Astrocyte (in vitro differentiated cells and primary cell): ENCODE measurements at regions not wholly inside any gene's neighbourhood (a gene's known extent, or its start where the extent isn't known, plus 50 kb on each side); places are given as distances from the start of the nearest gene placed in this dataset.

Experiments
- EZH2 ChIP-seq: IDR thresholded peaks from 2 replicates; pipeline ENCODE4 v1.6.1; 2012; ENCODE audit warnings: mild to moderate bottlenecking, low read length, inconsistent platforms; ENCODE audit not compliant: insufficient read depth
- TF ChIP-seq, protein P1 (sequence below): IDR thresholded peaks from 2 replicates; pipeline ENCODE4 v1.5.1; 2011; ENCODE audit warnings: low read depth, mild to moderate bottlenecking, inconsistent platforms, low read length, moderate library complexity; ENCODE audit not compliant: insufficient read depth

DNA sequence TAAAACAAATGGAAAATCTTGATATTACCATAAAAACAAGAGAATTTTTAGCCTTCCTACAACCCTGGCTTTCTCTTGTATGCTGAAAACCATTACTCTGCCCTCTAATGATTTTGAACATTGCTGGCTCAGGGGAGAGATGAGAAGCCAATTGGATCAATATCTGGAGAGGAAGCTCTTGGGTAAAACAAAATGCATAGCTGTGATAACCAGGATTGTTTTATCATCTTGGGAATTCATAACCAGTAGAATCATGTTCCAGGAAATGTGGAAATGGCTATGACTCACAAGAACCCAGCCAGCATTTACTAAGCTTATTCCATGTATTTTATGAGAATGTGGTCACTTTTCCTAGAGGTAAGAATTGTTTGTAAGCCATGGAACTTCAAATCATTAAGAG, 51.1 kb upstream of the CTNND2 start:
- TF ChIP-seq, protein P1, sequence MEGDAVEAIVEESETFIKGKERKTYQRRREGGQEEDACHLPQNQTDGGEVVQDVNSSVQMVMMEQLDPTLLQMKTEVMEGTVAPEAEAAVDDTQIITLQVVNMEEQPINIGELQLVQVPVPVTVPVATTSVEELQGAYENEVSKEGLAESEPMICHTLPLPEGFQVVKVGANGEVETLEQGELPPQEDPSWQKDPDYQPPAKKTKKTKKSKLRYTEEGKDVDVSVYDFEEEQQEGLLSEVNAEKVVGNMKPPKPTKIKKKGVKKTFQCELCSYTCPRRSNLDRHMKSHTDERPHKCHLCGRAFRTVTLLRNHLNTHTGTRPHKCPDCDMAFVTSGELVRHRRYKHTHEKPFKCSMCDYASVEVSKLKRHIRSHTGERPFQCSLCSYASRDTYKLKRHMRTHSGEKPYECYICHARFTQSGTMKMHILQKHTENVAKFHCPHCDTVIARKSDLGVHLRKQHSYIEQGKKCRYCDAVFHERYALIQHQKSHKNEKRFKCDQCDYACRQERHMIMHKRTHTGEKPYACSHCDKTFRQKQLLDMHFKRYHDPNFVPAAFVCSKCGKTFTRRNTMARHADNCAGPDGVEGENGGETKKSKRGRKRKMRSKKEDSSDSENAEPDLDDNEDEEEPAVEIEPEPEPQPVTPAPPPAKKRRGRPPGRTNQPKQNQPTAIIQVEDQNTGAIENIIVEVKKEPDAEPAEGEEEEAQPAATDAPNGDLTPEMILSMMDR, result no peak
- no peak for TF ChIP-seq EZH2
